ENCODE measurements at regions not wholly inside any gene's neighbourhood (a gene's known extent, or its start where the extent isn't known, plus 50 kb on each side); places are given as distances from the start of the nearest gene placed in this dataset.

DNA sequence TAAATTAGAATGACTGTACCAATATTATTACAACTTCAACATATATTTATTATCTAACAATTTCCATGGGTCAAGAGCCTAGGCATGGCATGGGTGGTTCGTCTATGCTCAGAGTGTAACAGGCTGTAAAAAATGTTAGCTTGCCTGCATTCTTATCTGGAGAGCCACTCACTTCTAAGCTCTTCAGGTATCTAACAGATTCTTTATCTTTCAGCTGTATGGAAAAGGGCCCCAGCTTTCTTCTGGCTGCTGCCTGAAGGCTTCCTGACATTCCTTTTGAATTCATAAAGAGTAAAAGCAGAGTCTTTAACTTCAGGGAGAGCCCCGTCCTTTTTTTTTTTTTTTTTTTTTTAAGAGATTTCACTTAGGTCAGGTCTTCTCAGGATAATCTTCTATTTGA lies 648.8 kb downstream of the NXPH1 start:
- Mint-ChIP-seq H3K9me3 (no peaks in the 10 kb centered on the region), H3K27ac (no peak overlapping the region), H3K36me3 (ENCODE audit: low read depth) (no peaks in the 10 kb centered on the region), H3K4me3 (no peak overlapping the region), H3K4me1 (peaks cover 7% of the 10 kb centered on the region), H3K27me3 (ENCODE audit: insufficient read depth) (no peaks in the 10 kb centered on the region)
- H3K9ac ChIP-seq (ENCODE audit: extremely low read depth, low read length, poor library complexity, severe bottlenecking): no peak overlapping the region
- WGBS, 2 experiments (ENCODE audit: insufficient coverage in 1 of 2, insufficient read length in 1 of 2): 64% methylated on average over 2 of the region's 2 CpGs
- peaks cover 12% of the 10 kb centered on the region for H3K9me3 ChIP-seq (ENCODE audit: control insufficient read depth, low read length)
- no peaks in the 10 kb centered on the region for H3K36me3 ChIP-seq (ENCODE audit: control insufficient read depth, insufficient read depth, low read length)
- no peak for DNase-seq
- no peak overlapping the region for H3K4me3 ChIP-seq (ENCODE audit: low read length)
- TF ChIP-seq, protein P1, sequence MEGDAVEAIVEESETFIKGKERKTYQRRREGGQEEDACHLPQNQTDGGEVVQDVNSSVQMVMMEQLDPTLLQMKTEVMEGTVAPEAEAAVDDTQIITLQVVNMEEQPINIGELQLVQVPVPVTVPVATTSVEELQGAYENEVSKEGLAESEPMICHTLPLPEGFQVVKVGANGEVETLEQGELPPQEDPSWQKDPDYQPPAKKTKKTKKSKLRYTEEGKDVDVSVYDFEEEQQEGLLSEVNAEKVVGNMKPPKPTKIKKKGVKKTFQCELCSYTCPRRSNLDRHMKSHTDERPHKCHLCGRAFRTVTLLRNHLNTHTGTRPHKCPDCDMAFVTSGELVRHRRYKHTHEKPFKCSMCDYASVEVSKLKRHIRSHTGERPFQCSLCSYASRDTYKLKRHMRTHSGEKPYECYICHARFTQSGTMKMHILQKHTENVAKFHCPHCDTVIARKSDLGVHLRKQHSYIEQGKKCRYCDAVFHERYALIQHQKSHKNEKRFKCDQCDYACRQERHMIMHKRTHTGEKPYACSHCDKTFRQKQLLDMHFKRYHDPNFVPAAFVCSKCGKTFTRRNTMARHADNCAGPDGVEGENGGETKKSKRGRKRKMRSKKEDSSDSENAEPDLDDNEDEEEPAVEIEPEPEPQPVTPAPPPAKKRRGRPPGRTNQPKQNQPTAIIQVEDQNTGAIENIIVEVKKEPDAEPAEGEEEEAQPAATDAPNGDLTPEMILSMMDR (conservative IDR thresholded peaks at IDR 0.05): no peak
- no peak overlapping the region for H3K27ac ChIP-seq (ENCODE audit: low read depth, low read length)
- H3K27me3 ChIP-seq (ENCODE audit: control insufficient read depth, insufficient read depth, low read length, poor library complexity, severe bottlenecking): no peaks in the 10 kb centered on the region
- H3K4me1 ChIP-seq (ENCODE audit: control insufficient read depth, insufficient read depth, low read length): no peaks in the 10 kb centered on the region

DNA sequence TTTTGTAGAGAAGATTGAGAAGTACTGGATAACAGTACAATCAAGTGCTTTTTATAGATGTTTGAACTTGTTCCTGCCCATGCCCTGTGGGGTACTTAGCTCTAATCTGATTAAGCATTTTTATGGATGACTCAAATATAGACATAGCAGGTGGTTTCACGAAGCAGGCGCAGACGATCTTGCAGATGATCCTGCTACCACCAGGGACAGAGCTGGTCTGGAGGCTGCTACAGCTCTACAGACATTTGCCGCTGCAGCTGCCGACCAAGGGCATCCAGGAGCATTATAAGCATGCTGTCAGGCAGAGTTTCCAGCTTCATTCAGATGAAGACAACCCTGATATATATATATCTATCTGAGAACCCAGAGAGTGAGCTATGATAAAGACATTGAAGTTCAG lies 650.4 kb downstream of the NXPH1 start:
- 90 to 96% methylated on average over 3 to 5 of the region's 5 CpGs for WGBS, 2 experiments (ENCODE audit: insufficient coverage in 1 of 2, insufficient read length in 1 of 2)
- Histone ChIP-seq H3K27ac (ENCODE audit: low read depth, low read length) (no peak overlapping the region), H3K9me3 (ENCODE audit: control insufficient read depth, low read length) (peaks cover 12% of the 10 kb centered on the region), H3K4me1 (ENCODE audit: control insufficient read depth, insufficient read depth, low read length) (no peaks in the 10 kb centered on the region), H3K36me3 (ENCODE audit: control insufficient read depth, insufficient read depth, low read length) (no peaks in the 10 kb centered on the region), H3K9ac (ENCODE audit: extremely low read depth, low read length, poor library complexity, severe bottlenecking) (no peak overlapping the region), H3K27me3 (ENCODE audit: control insufficient read depth, insufficient read depth, low read length, poor library complexity, severe bottlenecking) (no peaks in the 10 kb centered on the region), H3K4me3 (ENCODE audit: low read length) (no peak overlapping the region)
- no peak overlapping the region for H3K4me3 Mint-ChIP-seq
- peaks cover 7% of the 10 kb centered on the region for H3K4me1 Mint-ChIP-seq
- no peak overlapping the region for H3K27ac Mint-ChIP-seq
- TF ChIP-seq, protein P1 (conservative IDR thresholded peaks at IDR 0.05): peak; percentile 61
- no peaks in the 10 kb centered on the region for H3K36me3 Mint-ChIP-seq (ENCODE audit: low read depth)
- no peak for DNase-seq
- no peaks in the 10 kb centered on the region for H3K9me3 Mint-ChIP-seq
- H3K27me3 Mint-ChIP-seq (ENCODE audit: insufficient read depth): no peaks in the 10 kb centered on the region

DNA sequence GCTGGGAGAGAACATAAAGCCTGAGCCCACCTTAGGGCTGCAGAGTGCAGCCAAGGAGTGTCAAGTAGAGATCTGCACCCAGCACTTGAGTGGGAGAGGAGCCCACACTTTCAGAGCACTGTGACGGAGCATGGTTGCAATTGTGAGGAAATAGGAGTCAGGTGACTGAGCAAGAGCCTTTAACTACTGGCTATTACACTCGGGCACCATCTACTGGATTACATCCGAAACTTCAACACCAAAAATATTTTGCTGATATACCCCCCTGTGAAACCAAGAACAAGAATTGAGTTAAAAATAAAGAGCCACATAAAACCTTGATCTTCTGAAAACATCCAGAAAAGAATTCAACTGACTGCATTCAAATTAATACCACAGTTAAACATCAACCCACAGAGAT lies 657.9 kb downstream of the NXPH1 start:
- TF ChIP-seq, protein P1 (conservative IDR thresholded peaks at IDR 0.05): peak; percentile 45
- WGBS, 2 experiments (ENCODE audit: insufficient coverage in 1 of 2, insufficient read length in 1 of 2): 71 to 80% methylated on average over 1 to 3 of the region's 3 CpGs

More for the DNA sequence above, 657.9 kb downstream of the NXPH1 start:
- Histone ChIP-seq H3K9ac (ENCODE audit: extremely low read depth, low read length, poor library complexity, severe bottlenecking) (no peak overlapping the region), H3K36me3 (ENCODE audit: control insufficient read depth, insufficient read depth, low read length) (no peaks in the 10 kb centered on the region), H3K4me3 (ENCODE audit: low read length) (no peak overlapping the region), H3K4me1 (ENCODE audit: control insufficient read depth, insufficient read depth, low read length) (no peaks in the 10 kb centered on the region), H3K9me3 (ENCODE audit: control insufficient read depth, low read length) (no peaks in the 10 kb centered on the region), H3K27ac (ENCODE audit: low read depth, low read length) (no peak overlapping the region), H3K27me3 (ENCODE audit: control insufficient read depth, insufficient read depth, low read length, poor library complexity, severe bottlenecking) (no peaks in the 10 kb centered on the region)
- Mint-ChIP-seq H3K4me3 (no peak overlapping the region), H3K27me3 (ENCODE audit: insufficient read depth) (no peaks in the 10 kb centered on the region), H3K4me1 (no peaks in the 10 kb centered on the region), H3K9me3 (peaks cover 13% of the 10 kb centered on the region), H3K27ac (no peak overlapping the region), H3K36me3 (ENCODE audit: low read depth) (no peaks in the 10 kb centered on the region)
- DNase-seq: no peak
